A673 (cell line): ENCODE measurements at regions not wholly inside any gene's neighbourhood (a gene's known extent, or its start where the extent isn't known, plus 50 kb on each side); places are given as distances from the start of the nearest gene placed in this dataset.

Source experiments
- BruUV-seq: library from RNA; stranded (reverse); fragments of 400-500 nt; replicated peaks from 2 replicates; lab custom pipeline; 2021; lab: Mats Ljungman, UMichigan
- CTCF ChIA-PET: fragments of 300-600 bp; sonication (Branson Sonifier 250); formaldehyde crosslinking; loops from one replicate; lab custom pipeline; 2022; ENCODE audit warnings: antibody characterized with exemption; lab: Charles Lee
- POLR2A ChIA-PET: fragments of 300-600 bp; sonication (Branson Sonifier 250); formaldehyde crosslinking; loops from one replicate; lab custom pipeline; 2022; ENCODE audit warnings: antibody characterized with exemption; ENCODE audit not compliant: low non-redundant PET; lab: Charles Lee
- DNase-seq: peaks from one replicate; pipeline ENCODE4 v3.0.0-alpha.2; 2015; ENCODE audit warnings: low spot score
- H3K27ac ChIP-seq: fragments of 200-600 bp; sonication (generic); 2 replicates; pipeline ENCODE4 v1.5.1; 2016; ENCODE audit warnings: mixed run types, low read depth, mild to moderate bottlenecking, mixed read lengths, antibody characterized with exemption, low read length; ENCODE audit not compliant: poor library complexity, severe bottlenecking
- H3K27me3 ChIP-seq: fragments of 200-600 bp; sonication (generic); replicated peaks from 2 replicates; pipeline ENCODE4 v1.6.1; 2017; ENCODE audit warnings: mixed run types, low read depth, mild to moderate bottlenecking, mixed read lengths, antibody characterized with exemption, low read length; ENCODE audit not compliant: insufficient read depth, poor library complexity
- H3K36me3 ChIP-seq: fragments of 200-600 bp; sonication (generic); 2 replicates; pipeline ENCODE4 v1.6.1; 2016; ENCODE audit warnings: mixed run types, mild to moderate bottlenecking, mixed read lengths, antibody characterized with exemption, low read length; ENCODE audit not compliant: insufficient read depth, poor library complexity, severe bottlenecking
- H3K4me1 ChIP-seq: fragments of 200-600 bp; sonication (generic); 2 replicates; pipeline ENCODE4 v1.6.1; 2017; ENCODE audit warnings: mixed run types, mild to moderate bottlenecking, mixed read lengths, antibody characterized with exemption, low read length; ENCODE audit not compliant: insufficient read depth, poor library complexity, severe bottlenecking
- H3K4me3 ChIP-seq: fragments of 200-600 bp; sonication (generic); 2 replicates; pipeline ENCODE4 v1.5.1; 2016; ENCODE audit warnings: low read depth, mixed run types, mild to moderate bottlenecking, mixed read lengths, low read length; ENCODE audit not compliant: poor library complexity, severe bottlenecking
- H3K9me3 ChIP-seq: fragments of 200-600 bp; sonication (generic); 2 replicates; pipeline ENCODE4 v1.6.1; 2016; ENCODE audit warnings: mixed run types, low read depth, mild to moderate bottlenecking, mixed read lengths, antibody characterized with exemption, low read length; ENCODE audit not compliant: poor library complexity, severe bottlenecking
- CTCF ChIP-seq: fragments of 300-800, 200-600 bp; sonication (generic); conservative IDR thresholded peaks from 2 replicates; pipeline ENCODE4 v1.5.1; 2017; ENCODE audit warnings: low read depth, mild to moderate bottlenecking, antibody characterized with exemption, low read length, moderate library complexity, mixed read lengths
- EZH2 ChIP-seq: fragments of 200-600 bp; sonication (generic); IDR thresholded peaks from 2 replicates; pipeline ENCODE4 v1.6.1; 2017; ENCODE audit warnings: borderline replicate concordance, low read depth, mild to moderate bottlenecking, mixed read lengths, antibody characterized with exemption, low read length; ENCODE audit not compliant: poor library complexity, severe bottlenecking
- intact Hi-C: fragments of 100-400 bp; cut with micrococcal nuclease; formaldehyde crosslinking; loops from one replicate; pipeline ENCODE4 v1.10.0; 2022; ENCODE audit not compliant: unreplicated experiment

GRCh38 chr1:187570166-187570565, 741.4 kb downstream of the PLA2G4A start:
- Histone ChIP-seq H3K36me3 (no peaks in the 10 kb centered on the region), H3K27me3 (no peaks in the 10 kb centered on the region), H3K4me1 (no peaks in the 10 kb centered on the region), H3K27ac (no peak overlapping the region), H3K4me3 (no peak overlapping the region), H3K9me3 (no peaks in the 10 kb centered on the region)
- CTCF ChIA-PET, result no interaction called here
- DNase-seq, result no peak
- POLR2A ChIA-PET, result no interaction called here
- TF ChIP-seq EZH2, result no peak
- TF ChIP-seq CTCF, result no peak
- intact Hi-C loops, result no loop called here
- BruUV-seq, result no TSS peak

- H3K4me1 ChIP-seq, result no peaks in the 10 kb centered on the region
- no peaks in the 10 kb centered on the region for H3K36me3 ChIP-seq
- no peak overlapping the region for H3K27ac ChIP-seq
- ChIA-PET POLR2A (no interaction called here), CTCF (no interaction called here)
- no TSS peak for BruUV-seq
- H3K4me3 ChIP-seq, result no peak overlapping the region
- DNase-seq, result no peak
- no peaks in the 10 kb centered on the region for H3K27me3 ChIP-seq
- no peaks in the 10 kb centered on the region for H3K9me3 ChIP-seq
- intact Hi-C loops, result no loop called here
- no peak for TF ChIP-seq EZH2
- no peak for TF ChIP-seq CTCF
These were observed 748.9 kb downstream of the PLA2G4A start for GRCh38 chr1:187577610-187578009.

GRCh38 chr1:187588917-187589316, 760.2 kb downstream of the PLA2G4A start:
- no peaks in the 10 kb centered on the region for H3K27me3 ChIP-seq
- intact Hi-C loops, result no loop called here
- H3K4me1 ChIP-seq, result no peaks in the 10 kb centered on the region
- no peak overlapping the region for H3K27ac ChIP-seq
- H3K9me3 ChIP-seq, result no peaks in the 10 kb centered on the region
- no peak for DNase-seq
- BruUV-seq, result no TSS peak
- ChIA-PET CTCF (no interaction called here), POLR2A (no interaction called here)
- no peak for TF ChIP-seq CTCF
- TF ChIP-seq EZH2, result no peak
- no peaks in the 10 kb centered on the region for H3K36me3 ChIP-seq
- H3K4me3 ChIP-seq, result no peak overlapping the region
